Right renal pelvis (tissue), 4 donors: ENCODE measurements at regions not wholly inside any gene's neighbourhood (a gene's known extent, or its start where the extent isn't known, plus 50 kb on each side); places are given as distances from the start of the nearest gene placed in this dataset.
"Not testable (repeated sequence)": the region's sequence is repeated elsewhere in the genome, so short reads cannot be mapped to it uniquely, and the experiment has no call there.

Source experiments
- DNase-seq, 4 donors: peaks; one replicate each; pipeline ENCODE4 v3.0.0-alpha.2; 2013; ENCODE audit warnings: low read depth in 4 of 4, low spot score in 3 of 4, missing footprints in 1 of 4

DNA sequence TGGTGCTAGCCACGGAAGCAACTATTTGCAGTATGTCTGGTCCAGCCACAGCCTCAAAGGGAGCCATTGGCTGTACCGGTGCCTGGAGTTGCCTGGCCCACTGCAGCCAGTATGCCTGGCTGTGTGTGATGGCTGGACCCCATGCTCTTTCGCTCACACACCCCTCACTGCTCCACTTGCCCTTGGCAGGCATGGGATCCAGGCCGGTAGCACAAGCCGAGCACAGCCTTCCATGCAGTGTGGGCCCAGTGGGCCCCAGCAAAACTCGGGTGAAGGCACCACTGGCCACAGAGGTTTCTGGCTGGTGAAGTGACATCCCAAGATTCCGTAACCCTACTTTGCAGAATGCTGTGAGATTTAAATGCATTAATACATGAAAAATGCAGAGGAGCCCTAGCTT lies 665.8 kb downstream of the PLPP3 start:
- DNase-seq = no peak

DNA sequence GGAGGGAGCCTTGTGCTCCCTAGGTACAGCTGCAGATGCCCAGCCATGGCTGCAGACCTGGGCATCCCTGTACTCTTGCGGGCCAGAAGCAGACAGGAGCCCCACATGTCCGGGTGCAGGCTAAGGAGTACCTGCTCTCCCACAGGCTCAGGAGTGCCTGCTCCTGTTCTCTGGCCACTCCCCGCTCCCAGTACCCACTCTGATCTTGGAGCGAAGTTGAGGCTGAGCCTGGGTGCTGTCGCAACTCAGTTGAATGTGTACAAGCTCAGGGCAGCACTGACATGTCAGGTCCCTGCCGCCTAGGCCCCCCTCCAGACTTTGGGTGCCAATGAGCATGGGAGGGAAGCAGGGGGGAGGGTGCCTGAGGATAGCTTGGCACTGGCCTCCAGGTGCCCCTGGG lies 666.9 kb downstream of the PLPP3 start:
- no peak for DNase-seq

DNA sequence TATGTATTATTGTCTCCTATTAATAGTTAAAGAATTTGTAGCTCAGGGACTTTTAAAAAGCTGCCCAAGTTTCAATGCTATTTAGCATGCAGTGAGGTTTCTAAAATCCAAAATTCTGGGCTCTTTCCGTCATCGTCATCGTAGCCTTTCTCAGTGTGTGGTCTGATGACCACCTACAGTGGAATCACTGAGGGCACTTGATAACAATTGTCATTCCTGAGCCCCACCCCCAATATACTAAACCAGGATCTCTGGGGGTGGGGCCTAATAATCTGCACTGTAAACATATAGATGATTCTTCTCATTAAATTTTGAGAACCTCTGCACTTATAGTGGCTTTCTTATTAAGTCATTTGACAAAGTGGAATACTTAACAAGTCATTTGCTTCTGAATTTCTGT lies 674.8 kb downstream of the PLPP3 start:
- no peak for DNase-seq

DNA sequence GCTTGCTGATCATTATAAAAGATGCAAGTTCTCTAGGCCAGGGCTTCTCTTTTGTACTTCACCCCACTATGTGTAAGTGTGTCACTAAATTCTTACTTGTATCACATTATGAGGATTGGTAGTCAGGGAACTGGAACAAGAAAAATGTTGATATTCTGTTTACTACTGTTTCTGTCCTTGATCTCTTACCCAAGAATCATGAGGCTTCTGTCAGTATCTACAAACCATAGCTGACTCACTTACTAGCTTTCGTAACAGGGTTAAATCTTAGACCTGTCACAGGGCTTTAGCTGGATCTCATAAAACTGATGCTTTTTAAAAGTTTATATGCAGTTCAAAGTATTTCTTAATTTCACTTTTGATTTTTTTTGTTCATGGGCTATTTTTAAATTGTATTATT lies 681.2 kb downstream of the PLPP3 start:
- no peak for DNase-seq

DNA sequence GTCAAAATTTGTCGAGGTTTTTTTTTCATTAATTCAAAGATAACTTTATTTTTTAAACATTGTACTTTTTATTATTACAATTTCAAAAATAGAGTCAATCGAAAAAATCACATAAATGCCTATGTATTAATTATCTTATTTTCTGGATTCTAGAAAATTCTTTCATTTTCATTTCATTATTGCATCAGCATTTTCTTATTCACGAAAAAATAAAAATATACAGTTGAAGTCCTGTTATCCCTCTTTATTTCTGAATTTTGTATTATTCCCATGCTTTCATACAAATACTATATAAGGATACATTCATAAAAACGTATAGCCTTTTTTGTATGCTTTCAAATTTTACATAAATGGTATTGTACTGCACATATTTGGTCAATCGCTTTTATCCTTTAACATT lies 681.0 kb upstream of the USP24 start:
- DNase-seq = no peak

DNA sequence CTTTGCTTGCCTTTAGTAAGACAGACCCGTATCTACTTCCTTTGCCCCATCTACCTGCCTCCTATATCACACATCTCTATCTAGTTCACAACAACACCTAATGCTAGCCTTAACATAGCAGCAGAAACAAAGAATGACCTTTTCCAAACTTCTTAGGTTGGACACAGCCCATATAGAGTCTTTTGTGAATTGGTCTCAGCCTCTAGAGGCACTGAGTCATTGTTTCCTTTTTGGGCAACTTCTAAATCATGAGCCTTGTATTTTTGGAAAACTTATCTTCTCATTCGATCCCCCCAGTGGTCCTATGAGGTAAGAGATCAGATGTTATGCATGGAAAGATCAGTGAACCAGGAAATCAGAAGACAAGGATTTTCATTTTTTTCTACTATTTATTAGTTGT lies 679.4 kb upstream of the USP24 start:
- no peak for DNase-seq

DNA sequence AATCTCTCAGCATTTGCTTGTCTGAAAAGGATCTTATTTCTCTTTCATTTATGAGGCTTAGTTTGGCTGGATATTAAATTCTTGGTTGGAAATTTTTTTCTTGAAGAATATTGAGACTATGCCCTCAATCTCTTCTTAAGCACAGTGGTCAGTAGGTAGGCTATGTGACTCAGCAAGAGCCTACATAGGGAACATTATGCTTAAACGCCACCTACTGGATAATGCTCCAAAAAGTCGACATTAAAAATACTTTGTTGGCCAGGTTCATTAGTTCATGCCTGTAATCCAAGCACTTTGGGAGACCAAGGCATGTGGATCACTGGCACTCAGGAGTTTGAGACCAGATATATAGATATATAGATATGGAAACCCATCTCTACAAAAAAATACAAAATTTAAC lies 678.0 kb upstream of the USP24 start:
- DNase-seq = no peak

DNA sequence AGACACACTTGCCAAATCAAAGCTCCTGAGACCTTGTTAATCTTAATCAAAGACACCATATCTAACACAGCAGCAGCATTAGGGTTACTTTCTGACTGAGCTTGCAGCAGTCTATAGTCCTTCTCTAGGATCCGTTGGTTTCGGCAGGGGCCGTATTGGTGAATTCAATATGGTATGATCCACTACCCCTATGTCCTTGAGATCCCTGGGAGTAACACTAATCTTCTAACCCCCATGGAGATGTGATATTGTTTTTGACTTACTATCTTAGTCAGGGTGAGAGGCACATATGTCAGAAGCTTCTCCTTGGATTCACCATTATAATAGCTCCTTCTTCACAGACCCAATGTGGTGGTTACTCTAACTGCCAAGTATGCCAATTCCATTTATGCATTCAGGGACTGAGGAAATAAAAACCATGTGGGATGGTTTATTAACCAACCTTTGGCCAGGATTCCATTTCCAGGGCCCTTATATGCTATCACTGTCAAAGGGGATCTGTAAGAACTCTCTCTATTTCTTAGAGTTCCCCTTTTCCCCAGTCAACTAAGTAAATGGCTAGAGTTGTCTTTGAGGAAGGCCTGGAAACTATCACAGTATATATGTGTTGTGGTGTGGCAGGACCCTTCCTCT lies 673.6 kb upstream of the USP24 start:
- no peak for DNase-seq

DNA sequence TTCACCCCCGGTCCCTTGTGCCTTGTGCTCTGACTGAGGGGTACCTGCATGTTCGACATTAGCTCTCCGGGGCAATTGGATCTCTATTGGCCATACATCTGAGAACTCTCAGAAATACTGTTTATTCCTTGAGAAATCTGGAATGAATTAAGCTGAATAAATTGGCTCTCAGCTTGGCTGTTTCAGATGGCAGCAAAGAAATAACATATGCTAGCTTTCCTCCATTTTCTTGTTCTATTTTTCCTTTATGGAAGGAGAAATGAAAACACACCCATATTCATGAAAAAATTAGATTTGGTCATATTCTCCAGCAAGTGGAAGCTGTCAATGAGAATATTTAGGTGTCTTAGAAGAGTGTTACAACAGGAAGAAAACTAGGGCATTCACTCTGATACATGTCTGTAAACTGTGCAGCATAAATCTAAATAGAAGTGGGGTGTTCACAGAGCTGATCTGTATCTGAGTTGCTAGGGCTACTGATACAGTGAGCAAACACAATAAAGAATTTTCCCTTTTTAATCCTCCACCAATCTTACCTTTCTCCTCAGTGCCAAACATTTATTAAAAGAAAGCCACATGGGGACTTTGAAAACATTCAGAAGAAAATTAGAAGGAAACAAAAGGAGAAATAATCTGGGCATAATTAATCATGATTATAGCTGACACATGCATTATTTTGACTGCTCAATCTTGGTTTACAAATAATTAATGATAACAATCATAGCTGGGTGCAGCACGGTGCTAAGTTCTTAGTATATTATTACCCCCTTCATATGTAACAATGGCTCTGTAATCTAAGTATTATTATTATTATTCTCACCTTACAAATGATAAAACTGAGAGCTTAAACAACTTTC lies 671.9 kb upstream of the USP24 start:
- DNase-seq = no peak

DNA sequence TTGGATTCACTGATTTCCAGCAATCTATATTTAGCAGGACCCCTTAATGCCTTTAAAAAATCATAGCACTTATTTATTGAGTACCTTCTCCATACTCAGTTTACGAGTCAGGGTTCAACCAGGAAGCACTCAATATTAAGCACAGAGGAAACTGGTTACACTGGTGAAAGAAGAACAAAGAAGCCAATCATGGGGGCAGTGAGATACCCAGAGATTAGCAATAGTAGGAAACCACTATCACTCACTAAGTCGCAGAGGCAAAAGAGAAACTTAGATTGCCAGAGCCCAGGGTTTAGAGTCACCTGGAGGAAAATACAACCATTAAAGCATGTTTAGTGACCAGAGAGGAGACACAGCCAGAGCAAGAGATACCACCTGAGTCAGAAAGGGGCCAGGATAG lies 670.5 kb upstream of the USP24 start:
- no peak for DNase-seq

DNA sequence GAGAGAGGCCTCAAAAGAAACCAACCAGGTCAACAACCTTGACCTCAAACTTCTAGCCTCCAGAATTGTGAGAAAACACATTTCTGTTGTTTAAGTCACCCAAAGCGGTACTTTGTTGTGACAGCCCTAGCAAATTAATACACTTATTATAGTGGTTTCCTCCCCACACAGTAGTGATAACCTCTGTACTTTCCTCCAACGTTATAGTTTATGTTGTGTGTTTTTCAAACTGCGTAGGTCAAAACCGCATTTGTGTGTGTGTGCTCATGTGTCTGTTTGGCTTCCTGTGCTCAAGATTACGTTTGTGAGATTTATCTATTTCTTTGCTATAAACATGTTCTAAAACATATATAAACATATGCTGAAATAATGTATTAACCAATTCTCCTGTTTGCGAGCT lies 667.8 kb upstream of the USP24 start:
- DNase-seq = no peak

DNA sequence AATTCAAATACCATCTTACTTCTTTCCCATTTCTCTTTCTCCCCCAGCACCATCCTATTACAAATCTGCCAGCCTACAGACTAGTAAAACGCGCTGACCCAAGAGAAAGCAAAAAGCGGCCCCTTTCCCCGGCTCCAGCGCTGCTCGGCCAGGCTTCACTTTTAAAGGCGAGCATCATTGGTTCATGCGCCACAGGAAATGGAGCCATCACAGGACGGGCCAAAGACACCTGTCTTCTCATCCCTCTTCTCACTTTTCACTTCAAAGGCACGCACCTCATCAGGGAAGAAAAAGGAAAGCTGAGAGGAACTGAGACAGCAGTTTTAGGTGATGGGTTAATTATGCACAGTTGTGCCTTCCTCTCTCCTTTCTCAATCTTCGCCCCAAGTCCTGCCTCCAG lies 664.2 kb upstream of the USP24 start:
- no peak for DNase-seq

DNA sequence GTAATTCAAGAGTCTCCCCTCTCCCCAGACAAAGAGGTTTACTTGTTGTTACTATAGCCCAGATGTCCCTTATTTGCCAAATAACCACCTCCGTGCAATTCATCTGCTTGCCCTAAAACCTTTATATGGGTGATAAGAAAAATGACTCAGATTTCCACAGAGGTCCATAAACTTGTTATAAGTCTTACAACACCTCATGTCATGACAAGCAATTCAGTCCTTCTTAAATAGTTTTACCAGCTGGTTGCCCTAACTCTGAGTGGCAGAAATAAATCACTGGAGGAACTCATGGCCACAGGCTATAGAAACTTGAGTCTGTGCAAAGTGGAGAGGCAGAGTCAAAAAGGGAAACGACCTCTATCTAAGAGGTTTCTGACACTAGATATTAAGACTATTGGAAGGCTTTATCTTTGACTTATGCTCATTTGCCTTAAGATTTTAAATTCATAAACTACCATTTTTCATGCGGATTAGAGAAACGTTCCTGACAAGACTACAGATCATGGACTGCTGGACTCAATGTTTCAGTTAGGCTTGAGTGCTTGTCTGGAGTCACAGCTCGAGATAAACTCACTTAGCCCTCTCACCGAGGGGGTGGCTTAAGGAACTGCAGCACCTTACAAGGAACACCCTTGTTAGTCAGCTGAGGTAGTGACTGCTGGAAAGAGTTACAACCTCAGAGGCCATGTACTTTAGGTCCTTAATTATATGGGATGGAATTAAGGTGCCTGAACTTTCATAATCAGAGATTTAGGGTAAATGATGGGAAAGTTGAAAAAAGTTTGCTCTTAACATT lies 662.5 kb upstream of the USP24 start:
- no peak for DNase-seq

DNA sequence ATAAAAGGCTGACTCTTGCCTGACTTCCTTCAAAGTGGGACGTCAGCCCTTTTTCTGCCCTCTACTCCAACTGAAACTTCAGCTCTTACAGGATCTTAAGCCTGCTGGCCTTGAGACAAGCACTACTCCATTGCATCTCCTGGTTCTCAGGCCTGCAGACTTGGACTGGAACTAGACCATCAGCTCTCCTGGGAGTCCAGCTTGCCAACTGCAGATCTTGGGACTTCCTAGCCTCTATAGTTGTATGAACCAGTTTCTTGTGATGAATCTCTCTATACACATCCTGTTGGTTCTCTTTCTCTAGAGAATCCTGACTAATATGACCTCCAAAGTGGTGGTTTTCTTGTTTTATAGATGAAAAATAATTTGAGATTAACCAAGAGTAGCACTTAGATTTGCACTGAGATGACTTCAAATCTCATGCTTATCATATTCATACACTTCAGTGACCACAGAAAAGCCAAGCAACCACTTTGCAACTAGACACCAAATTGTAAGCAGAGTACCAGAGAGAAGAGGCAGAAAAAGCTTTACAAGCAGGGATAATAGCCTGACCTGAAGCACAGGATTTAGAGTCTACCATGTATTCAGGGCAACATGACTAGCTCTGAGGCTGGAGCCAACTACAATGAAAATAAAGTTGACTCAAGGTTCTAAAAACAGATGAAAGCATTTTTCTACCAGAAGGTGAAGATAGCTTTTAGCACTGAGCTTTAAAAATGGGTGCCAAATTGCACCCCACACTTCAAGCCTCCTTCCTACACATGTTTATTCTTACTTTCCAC lies 661.3 kb upstream of the USP24 start:
- no peak for DNase-seq

DNA sequence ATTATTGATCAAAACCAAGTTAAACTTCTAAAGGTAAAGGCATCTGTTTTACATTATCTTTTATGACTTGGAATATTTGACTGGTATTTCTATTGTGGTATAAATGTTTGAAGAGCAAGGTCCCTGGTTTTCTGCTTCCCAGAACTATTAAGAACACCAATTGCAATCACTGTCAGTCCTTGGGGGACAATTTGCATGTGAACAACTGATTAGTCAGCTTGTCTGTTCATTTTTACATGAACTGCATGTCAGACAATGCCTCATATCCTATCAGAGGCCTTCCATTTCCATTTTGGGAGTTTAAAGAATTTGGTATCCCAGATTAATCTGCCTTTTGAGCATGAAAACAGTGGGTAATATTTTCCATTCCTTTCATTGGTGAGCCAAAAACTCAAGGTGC lies 654.9 kb upstream of the USP24 start:
- no peak for DNase-seq

DNA sequence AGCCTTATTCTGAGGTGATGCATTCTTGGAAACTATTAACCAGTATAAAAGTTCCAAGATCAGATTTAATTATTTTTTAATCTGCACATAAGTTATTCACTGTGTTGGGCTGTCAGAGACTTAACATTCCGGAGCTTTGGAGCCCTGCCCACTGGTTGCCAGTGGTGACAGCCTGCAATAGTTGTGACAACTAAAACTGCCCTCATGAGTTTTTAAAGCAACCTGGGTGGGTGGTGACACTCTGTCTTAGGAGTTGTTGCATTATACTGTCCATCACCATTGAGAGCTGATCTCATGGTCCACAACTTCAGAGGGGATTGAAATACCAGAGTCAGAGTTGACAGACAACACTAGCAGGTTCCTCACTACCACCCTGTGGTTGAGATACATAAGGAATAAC lies 653.9 kb upstream of the USP24 start:
- DNase-seq = peak in 2 of 4 donors; percentile 42 to 46

DNA sequence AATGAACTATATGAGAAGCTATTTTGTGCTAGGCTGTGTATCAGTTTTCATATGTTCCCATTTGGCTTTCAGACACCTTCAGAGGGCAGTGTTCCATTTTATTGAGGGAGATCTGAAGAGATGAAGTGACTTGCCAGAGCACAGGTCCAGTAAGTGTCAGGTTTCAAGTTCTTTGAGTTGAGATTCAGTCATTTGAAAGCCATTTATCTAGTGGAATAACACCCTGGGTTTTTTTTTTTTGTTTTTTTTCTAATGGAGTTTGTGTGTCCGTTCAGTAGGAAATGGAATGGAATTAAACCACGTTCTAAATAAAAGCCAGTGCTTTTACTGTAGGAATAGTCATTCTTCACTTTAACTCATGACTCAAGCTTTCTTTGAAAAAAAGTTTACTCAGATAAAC lies 652.9 kb upstream of the USP24 start:
- peak in 1 of 4 donors; percentile 25 for DNase-seq

DNA sequence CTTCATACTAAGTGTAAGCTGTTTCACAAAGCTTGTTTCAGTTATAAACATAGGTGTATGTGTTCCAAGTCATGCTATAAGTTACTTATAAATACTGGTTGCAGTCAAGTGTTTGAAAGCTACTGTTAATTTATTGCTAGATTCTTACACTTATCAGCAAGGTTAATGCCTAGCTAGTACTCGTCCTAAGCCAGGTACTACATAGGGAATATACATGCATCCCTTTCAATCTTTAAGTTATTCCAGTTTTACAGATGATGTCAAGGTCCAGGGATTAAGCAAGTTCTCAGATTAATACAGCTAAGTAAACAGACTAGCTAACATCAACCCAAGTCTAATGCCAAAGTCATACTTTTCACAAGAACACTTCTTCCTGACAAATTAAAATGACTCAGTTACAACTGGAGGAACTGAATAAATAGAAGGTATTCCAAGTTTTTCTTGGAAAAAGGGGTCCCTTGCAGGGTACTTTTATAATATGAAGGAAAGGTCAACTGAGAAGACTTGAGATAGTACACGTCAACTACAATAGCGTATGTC lies 652.2 kb upstream of the USP24 start:
- no peak for DNase-seq

DNA sequence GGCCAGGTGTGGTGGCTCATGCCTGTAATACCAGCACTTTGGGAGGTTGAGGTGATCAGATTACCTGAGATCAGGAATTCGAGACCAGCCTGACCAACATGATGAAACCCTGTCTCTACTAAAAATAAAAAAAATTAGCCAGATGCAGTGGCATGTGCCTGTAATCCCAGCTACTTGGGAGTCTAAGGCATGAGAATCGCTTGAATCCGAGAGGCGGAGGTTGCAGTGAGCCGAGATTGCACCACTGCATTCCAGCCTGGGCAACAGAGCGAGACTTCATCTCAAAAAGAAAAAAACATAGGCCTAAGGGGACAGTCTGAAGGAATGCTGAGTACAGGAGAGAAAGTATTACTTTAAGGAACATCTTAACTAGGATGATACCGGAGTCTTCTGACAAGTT lies 650.6 kb upstream of the USP24 start:
- DNase-seq = not testable (repeated sequence)

DNA sequence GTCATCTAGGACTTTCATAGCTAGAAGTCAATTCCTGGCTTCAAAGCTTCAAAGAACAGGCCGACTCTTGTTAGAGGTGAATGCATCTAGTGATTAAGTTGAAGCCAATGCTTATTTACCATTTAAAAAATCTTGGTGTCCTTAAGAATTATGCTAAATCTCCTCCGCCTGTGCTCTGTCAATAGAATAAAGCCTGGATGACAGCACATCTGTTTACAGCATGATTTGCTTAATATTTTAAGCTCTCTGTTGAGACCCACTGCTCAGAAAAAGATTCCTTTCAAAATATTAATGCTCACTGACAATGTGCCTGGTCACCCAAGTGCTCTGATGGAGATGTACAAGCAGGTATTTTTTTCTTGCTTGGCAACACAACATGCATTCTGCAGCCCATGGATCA lies 649.1 kb upstream of the USP24 start:
- no peak for DNase-seq
